Activated CD4-positive, alpha-beta T cell treated with anti-CD3 and anti-CD28 coated beads, Interleukin-2, Interleukin-6, amounts not matched to agents 100 ng/mL and 50 ng/mL, durations not matched to agents 16 hours and 8 hours (primary cell): ENCODE measurements at regions not wholly inside any gene's neighbourhood (a gene's known extent, or its start where the extent isn't known, plus 50 kb on each side); places are given as distances from the start of the nearest gene placed in this dataset.
A peak's percentile ranks its signal among the peaks of the same experiment; 100 is the strongest.

Source experiments
- DNase-seq: peaks from one replicate; pipeline ENCODE4 v3.0.0-alpha.2; 2020

DNA sequence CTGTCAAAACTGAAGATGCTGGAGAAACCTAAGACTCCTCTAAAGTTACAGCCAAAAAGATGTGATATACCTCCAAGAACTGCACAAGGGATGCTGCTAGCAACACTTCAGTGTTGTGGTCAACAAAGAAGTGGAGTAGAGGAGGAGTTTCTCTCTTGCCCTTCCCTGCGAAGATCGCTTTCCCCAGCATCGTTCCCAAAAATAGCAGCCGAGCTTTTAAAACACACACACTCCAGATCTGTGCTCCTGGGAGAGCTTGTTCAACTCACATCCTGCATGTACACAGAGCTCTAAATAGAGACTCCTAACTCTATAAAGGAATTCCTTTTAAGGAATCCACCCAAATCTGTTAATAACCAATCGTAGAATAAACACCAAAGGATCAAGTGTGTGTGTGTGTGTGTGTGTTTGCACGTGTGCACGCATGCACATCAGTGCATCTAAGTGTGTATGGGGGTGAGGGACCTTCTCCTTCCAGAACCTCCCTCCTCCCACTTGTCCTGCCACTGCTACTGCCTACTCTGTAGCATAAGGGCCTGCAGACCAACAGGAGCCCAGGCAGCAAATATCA lies 58.5 kb downstream of the PSMG1 start:
- DNase-seq = no peak

DNA sequence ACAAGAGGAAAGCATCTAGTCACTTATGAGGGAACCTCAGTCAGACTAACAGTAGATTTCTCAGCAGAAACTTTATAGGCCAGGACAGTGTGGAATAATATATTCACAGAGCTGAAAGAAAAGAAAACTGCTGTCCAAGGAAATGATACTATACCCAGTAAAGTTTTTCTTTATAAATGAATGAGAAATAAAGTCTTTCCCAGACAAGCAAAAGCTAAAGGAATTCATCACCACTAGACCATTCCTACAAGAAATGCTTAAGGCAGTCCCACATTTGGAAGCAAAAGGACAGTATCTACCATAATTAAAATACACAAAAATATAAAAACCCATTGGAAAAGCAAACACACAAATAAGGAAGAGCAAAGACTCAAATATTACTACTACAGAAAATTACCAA lies 59.9 kb downstream of the PSMG1 start:
- DNase-seq = no peak

- DNase-seq = peak; percentile 18
Observed at GRCh38 chr21:39121600-39122355, 61.5 kb downstream of the PSMG1 start.

GRCh38 chr21:39120876-39121599 lies 62.2 kb downstream of the PSMG1 start:
- no peak for DNase-seq

DNA sequence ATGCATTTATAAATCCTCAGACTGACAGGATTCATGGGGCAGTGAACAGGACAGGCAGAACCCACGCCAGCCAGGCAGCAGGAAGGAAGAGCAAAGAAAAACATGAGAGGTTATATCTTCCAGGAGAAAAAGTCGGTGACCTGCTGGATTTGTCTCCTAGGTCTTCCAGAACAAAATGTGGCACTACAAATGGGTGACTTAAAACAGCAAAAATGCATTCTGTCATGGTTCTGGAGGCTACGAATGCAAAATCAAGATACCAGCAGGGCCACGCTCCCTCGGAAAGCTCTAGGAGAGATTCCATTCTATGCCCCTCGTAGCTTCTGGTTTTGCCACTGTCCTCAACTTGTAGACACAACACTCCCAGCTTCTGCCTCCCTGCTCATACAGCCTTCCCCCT lies 63.4 kb downstream of the PSMG1 start:
- DNase-seq = no peak

DNA sequence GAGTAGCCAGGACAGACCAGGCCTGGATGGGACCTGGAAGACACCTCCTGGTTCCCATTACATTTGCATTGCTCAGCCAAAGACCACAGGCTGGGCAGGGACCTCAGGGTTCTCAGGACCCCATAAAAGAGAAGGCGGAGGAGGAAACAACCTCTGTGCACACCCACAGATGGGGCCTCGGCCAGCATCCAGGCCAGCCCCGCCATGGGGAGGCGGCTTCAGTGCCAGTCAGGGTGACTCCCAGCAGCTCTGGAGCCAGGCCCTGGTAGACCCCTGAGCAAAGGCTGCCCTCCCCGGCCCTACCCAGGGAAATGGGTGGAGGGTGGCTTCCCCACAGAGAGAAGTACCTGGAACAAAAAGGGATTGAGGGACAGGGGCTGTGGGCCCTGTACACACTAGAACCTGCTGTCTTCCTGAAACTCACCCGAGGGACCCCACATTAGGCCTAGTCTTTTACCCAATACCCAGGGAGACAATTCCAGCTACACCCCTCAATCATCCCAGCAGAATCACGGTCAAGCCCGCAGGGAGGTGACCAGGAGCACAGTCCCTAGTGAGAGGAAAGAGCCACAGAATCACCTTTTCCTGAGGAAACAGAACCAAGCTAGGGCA lies 64.5 kb downstream of the PSMG1 start:
- DNase-seq = no peak

GRCh38 chr21:39118061-39118460 lies 65.2 kb downstream of the PSMG1 start:
- no peak for DNase-seq

- no peak for DNase-seq
Observed at GRCh38 chr21:39117440-39117970, 65.7 kb downstream of the PSMG1 start.

- DNase-seq = no peak
Observed at GRCh38 chr21:39116761-39117439, 66.4 kb downstream of the PSMG1 start.

GRCh38 chr21:39115576-39116235 lies 67.5 kb downstream of the PSMG1 start:
- no peak for DNase-seq

- DNase-seq = no peak
Observed at GRCh38 chr21:39114871-39115575, 68.2 kb downstream of the PSMG1 start.

- DNase-seq = no peak
Observed at GRCh38 chr21:39111931-39112550, 71.2 kb downstream of the PSMG1 start.

DNA sequence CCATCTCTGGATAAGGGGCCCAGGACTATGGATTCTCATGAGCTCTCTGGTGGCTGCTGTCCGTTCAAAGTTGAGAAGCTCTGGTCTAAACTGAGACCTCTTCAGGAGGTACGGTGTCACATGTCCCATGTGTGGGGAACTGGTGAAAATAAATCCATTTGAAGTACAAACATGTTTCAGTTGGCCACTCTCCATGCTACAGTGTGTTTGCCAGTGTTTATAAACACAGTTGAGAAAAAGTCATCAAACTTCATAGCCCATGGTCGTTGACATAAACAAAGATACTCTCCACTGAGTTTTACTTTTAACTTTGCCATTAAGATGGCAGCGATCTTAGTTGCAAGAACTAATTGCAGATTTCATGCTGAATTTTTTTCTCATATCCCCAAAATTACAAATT lies 72.8 kb downstream of the PSMG1 start:
- DNase-seq = no peak

DNA sequence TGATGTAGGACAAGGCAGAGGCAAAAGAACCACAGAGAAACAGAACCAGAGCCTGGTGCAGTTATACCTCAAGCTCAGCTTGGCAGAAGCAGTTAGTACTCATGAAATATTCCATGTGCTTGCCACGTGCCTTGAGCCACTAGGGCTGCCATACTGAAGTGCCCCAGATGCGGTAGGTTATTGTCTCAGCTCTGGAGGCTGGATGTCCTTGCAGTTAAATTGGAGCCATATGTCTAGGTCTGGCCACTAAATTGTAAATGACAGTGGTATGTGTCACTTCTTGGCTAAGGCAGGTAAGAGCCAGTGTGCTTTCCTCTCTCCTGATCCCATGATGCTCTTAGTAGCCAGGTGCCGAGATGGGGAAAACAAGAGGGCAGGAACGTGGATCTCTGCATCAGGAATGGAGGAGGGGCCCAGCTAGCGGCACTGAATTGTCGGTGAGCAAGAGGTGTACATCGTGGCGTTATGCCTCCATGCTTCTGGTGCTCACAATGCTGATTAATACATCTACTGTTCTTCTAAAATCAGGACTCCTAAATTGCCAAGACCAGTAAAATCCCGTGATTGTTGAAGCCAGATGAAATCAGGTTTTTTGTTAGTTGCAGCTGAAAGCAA lies 73.5 kb downstream of the PSMG1 start:
- no peak for DNase-seq

DNA sequence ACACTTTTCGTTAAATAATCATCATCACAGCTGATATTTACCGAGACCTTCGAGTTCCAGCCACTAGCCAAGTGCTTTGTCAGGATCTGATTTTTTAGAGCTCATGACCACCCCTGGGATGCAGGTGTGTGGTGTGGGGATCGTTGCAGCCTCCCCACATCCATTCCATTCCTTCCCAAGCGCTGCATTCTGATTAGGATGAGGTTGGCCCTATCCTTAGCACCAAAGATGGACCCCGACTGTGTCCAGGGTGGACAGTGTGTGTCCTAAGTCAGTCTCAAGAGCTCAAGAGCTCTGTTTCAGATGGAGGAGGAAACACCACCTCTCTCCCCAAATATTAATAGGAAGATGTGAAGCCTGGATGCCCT lies 74.1 kb downstream of the PSMG1 start:
- DNase-seq = no peak

DNA sequence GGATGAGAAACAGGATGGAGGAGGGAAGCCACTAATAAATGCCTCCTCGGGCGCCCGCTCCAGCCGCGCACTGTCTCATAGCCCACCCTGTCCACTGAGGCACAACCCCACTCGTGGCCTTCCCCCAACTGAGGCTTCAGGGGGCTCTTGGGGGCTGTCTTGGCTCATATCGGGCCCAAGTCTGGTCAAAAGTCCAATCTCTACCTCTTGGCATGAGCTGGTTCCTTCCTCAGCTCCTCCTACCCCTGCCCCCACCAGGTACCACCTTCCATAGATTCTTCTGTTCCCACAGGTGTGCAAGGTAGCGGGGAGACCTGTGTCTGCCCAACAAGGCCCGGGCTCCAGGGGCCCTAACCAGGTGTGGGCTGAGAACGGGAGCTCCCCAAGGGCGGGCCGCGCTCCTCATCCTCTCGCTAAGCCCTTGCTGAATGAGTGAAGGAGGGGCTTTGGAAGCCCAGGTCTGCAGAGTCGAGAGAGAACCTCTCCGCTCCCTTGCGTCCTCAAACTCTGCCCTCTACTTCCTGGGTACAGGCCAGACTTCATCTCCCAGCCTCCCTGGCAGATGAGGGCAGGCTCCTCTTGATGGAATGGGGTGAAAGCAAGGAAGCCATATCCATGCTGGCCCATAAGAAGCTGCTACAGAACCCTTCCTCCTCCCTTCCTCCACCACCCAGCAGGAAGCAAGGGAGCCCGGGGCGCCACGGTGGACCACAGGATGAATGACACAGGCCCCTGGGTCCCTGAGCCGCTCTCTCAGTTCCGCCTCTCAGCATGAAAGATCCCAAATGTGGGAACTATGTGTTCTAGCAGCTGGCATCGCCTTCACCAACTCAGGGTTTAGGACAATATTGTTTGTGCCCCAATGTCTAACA lies 74.7 kb downstream of the PSMG1 start:
- no peak for DNase-seq

DNA sequence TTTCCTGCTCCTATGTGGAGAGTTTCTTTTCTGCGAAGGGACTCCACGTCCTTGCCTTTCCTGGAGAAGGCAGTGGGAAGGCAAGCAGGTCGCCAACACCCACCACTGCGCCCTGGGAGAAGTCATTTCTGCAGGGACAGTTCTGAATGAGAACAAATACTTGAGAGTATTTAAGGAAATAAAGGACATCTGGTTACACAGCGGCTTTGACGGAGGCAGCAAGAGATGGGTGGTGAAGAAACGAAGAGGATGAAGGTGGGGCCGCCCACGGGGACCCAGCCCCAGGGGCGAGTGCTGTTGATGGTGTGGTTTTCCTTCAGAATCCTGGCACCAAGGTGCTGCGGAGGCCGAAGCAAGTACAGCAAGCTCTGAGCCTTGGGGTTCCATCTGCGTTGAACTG lies 75.5 kb downstream of the PSMG1 start:
- DNase-seq = no peak

GRCh38 chr21:39106881-39107462 lies 76.3 kb downstream of the PSMG1 start:
- no peak for DNase-seq

GRCh38 chr21:39105836-39106235 lies 77.4 kb downstream of the PSMG1 start:
- no peak for DNase-seq
